IPS DF 4.7 (cell line): ENCODE measurements at regions not wholly inside any gene's neighbourhood (a gene's known extent, or its start where the extent isn't known, plus 50 kb on each side); places are given as distances from the start of the nearest gene placed in this dataset.
"Not testable (repeated sequence)": the region's sequence is repeated elsewhere in the genome, so short reads cannot be mapped to it uniquely, and the experiment has no call there.

ENCODE experiments used
- DNase-seq: peaks from one replicate; pipeline ENCODE4 v3.0.0-alpha.2; 2013; ENCODE audit warnings: low spot score; ENCODE audit errors: extremely low read depth

- DNase-seq: no peak
Measured at GRCh38 chr7:9201928-9202327, 768.5 kb downstream of the NXPH1 start.

GRCh38 chr7:9204571-9204970 lies 771.2 kb downstream of the NXPH1 start:
- no peak for DNase-seq

GRCh38 chr7:9210114-9210513 lies 776.7 kb downstream of the NXPH1 start:
- no peak for DNase-seq

GRCh38 chr7:9217204-9217603 lies 783.8 kb downstream of the NXPH1 start:
- no peak for DNase-seq

GRCh38 chr7:9226500-9226899 lies 793.1 kb downstream of the NXPH1 start:
- no peak for DNase-seq

GRCh38 chr7:9231630-9232121 lies 798.3 kb downstream of the NXPH1 start:
- DNase-seq: no peak

GRCh38 chr7:9240001-9240400 lies 806.6 kb downstream of the NXPH1 start:
- DNase-seq: no peak

GRCh38 chr7:9241826-9242225 lies 808.4 kb downstream of the NXPH1 start:
- no peak for DNase-seq

- no peak for DNase-seq
Measured at GRCh38 chr7:9242636-9243035, 809.2 kb downstream of the NXPH1 start.

GRCh38 chr7:9250876-9251275 lies 817.5 kb downstream of the NXPH1 start:
- no peak for DNase-seq

- no peak for DNase-seq
Measured at GRCh38 chr7:9264395-9264794, 831.0 kb downstream of the NXPH1 start.

GRCh38 chr7:9280088-9280487 lies 846.7 kb downstream of the NXPH1 start:
- DNase-seq: peak; percentile 25

- no peak for DNase-seq
Measured at GRCh38 chr7:9283246-9283645, 849.8 kb downstream of the NXPH1 start.

- DNase-seq: no peak
Measured at GRCh38 chr7:9302436-9302835, 869.0 kb downstream of the NXPH1 start.

GRCh38 chr7:9307131-9307530 lies 873.7 kb downstream of the NXPH1 start:
- DNase-seq: no peak

- no peak for DNase-seq
Measured at GRCh38 chr7:9324513-9324912, 891.1 kb downstream of the NXPH1 start.

GRCh38 chr7:9328296-9328695 lies 894.9 kb downstream of the NXPH1 start:
- no peak for DNase-seq

- DNase-seq: no peak
Measured at GRCh38 chr7:9349625-9350024, 916.2 kb downstream of the NXPH1 start.

- DNase-seq: no peak
Measured at GRCh38 chr7:9391221-9391620, 957.8 kb downstream of the NXPH1 start.

- DNase-seq: no peak
Measured at GRCh38 chr7:9391984-9392383, 958.6 kb downstream of the NXPH1 start.

- DNase-seq: not testable (repeated sequence)
Measured at GRCh38 chr7:9404386-9404785, 971.0 kb downstream of the NXPH1 start.

GRCh38 chr7:9407816-9408215 lies 974.4 kb downstream of the NXPH1 start:
- DNase-seq: no peak

GRCh38 chr7:9453521-9453920 lies 1020.1 kb downstream of the NXPH1 start:
- DNase-seq: no peak

- no peak for DNase-seq
Measured at GRCh38 chr7:9488555-9488954, 1055.1 kb downstream of the NXPH1 start.
